ENCODE measurements at regions not wholly inside any gene's neighbourhood (a gene's known extent, or its start where the extent isn't known, plus 50 kb on each side); places are given as distances from the start of the nearest gene placed in this dataset.

GRCh38 chr12:19627719-19628118 lies 188.4 kb downstream of the AEBP2 start:
- no peak overlapping the region for H3K27ac ChIP-seq (ENCODE audit: low read length)
- H3K9me3 ChIP-seq (ENCODE audit: control insufficient read depth in 1 of 2, low read length in 2 of 2): no peaks in the 10 kb centered on the region
- H3K4me1 ChIP-seq (ENCODE audit: control insufficient read depth in 1 of 2, insufficient read depth in 2 of 2, low read length in 2 of 2): no peaks in the 10 kb centered on the region
- H3K4me3 ChIP-seq (ENCODE audit: low read depth in 1 of 2, low read length in 2 of 2): no peak overlapping the region
- no peaks in the 10 kb centered on the region for H3K27me3 ChIP-seq (ENCODE audit: low read depth, low read length)
- H3K36me3 ChIP-seq (ENCODE audit: control insufficient read depth in 1 of 2, insufficient read depth in 2 of 2, low read length in 2 of 2): no peaks in the 10 kb centered on the region

- no peaks in the 10 kb centered on the region for H3K9me3 ChIP-seq (ENCODE audit: control insufficient read depth in 1 of 2, low read length in 2 of 2)
- H3K27me3 ChIP-seq (ENCODE audit: low read depth, low read length): no peaks in the 10 kb centered on the region
- no peak overlapping the region for H3K27ac ChIP-seq (ENCODE audit: low read length)
- no peaks in the 10 kb centered on the region for H3K4me1 ChIP-seq (ENCODE audit: control insufficient read depth in 1 of 2, insufficient read depth in 2 of 2, low read length in 2 of 2)
- no peak overlapping the region for H3K4me3 ChIP-seq (ENCODE audit: low read depth in 1 of 2, low read length in 2 of 2)
- H3K36me3 ChIP-seq (ENCODE audit: control insufficient read depth in 1 of 2, insufficient read depth in 2 of 2, low read length in 2 of 2): no peaks in the 10 kb centered on the region
Observed at GRCh38 chr12:19630536-19630935, 191.2 kb downstream of the AEBP2 start.

- H3K9me3 ChIP-seq (ENCODE audit: control insufficient read depth in 1 of 2, low read length in 2 of 2): no peaks in the 10 kb centered on the region
- H3K36me3 ChIP-seq (ENCODE audit: control insufficient read depth in 1 of 2, insufficient read depth in 2 of 2, low read length in 2 of 2): no peaks in the 10 kb centered on the region
- no peaks in the 10 kb centered on the region for H3K27me3 ChIP-seq (ENCODE audit: low read depth, low read length)
- no peak overlapping the region for H3K27ac ChIP-seq (ENCODE audit: low read length)
- no peak overlapping the region for H3K4me3 ChIP-seq (ENCODE audit: low read depth in 1 of 2, low read length in 2 of 2)
- H3K4me1 ChIP-seq (ENCODE audit: control insufficient read depth in 1 of 2, insufficient read depth in 2 of 2, low read length in 2 of 2): no peaks in the 10 kb centered on the region
Observed at GRCh38 chr12:19633194-19633593, 193.9 kb downstream of the AEBP2 start.

- no peak overlapping the region for H3K27ac ChIP-seq (ENCODE audit: low read length)
Observed at GRCh38 chr12:19633641-19634040, 194.3 kb downstream of the AEBP2 start.

GRCh38 chr12:19639781-19640415 lies 200.6 kb downstream of the AEBP2 start:
- Histone ChIP-seq H3K9me3 (ENCODE audit: control insufficient read depth in 1 of 2, low read length in 2 of 2) (no peaks in the 10 kb centered on the region), H3K27me3 (ENCODE audit: low read depth, low read length) (no peaks in the 10 kb centered on the region), H3K27ac (ENCODE audit: low read length) (no peak overlapping the region), H3K4me3 (ENCODE audit: low read depth in 1 of 2, low read length in 2 of 2) (no peak overlapping the region), H3K36me3 (ENCODE audit: control insufficient read depth in 1 of 2, insufficient read depth in 2 of 2, low read length in 2 of 2) (no peaks in the 10 kb centered on the region), H3K4me1 (ENCODE audit: control insufficient read depth in 1 of 2, insufficient read depth in 2 of 2, low read length in 2 of 2) (no peaks in the 10 kb centered on the region)

More at GRCh38 chr12:19633641-19634040, 194.3 kb downstream of the AEBP2 start:
- Histone ChIP-seq H3K27me3 (ENCODE audit: low read depth, low read length) (no peaks in the 10 kb centered on the region), H3K4me3 (ENCODE audit: low read depth in 1 of 2, low read length in 2 of 2) (no peak overlapping the region), H3K4me1 (ENCODE audit: control insufficient read depth in 1 of 2, insufficient read depth in 2 of 2, low read length in 2 of 2) (no peaks in the 10 kb centered on the region), H3K36me3 (ENCODE audit: control insufficient read depth in 1 of 2, insufficient read depth in 2 of 2, low read length in 2 of 2) (no peaks in the 10 kb centered on the region), H3K9me3 (ENCODE audit: control insufficient read depth in 1 of 2, low read length in 2 of 2) (no peaks in the 10 kb centered on the region)

- Histone ChIP-seq H3K9me3 (ENCODE audit: control insufficient read depth in 1 of 2, low read length in 2 of 2) (no peaks in the 10 kb centered on the region), H3K4me1 (ENCODE audit: control insufficient read depth in 1 of 2, insufficient read depth in 2 of 2, low read length in 2 of 2) (no peaks in the 10 kb centered on the region), H3K27ac (ENCODE audit: low read length) (no peak overlapping the region), H3K27me3 (ENCODE audit: low read depth, low read length) (no peaks in the 10 kb centered on the region), H3K4me3 (ENCODE audit: low read depth in 1 of 2, low read length in 2 of 2) (no peak overlapping the region), H3K36me3 (ENCODE audit: control insufficient read depth in 1 of 2, insufficient read depth in 2 of 2, low read length in 2 of 2) (no peaks in the 10 kb centered on the region)
Observed at GRCh38 chr12:19641235-19642080, 202.2 kb downstream of the AEBP2 start.

- H3K9me3 ChIP-seq (ENCODE audit: control insufficient read depth in 1 of 2, low read length in 2 of 2): no peaks in the 10 kb centered on the region
- H3K36me3 ChIP-seq (ENCODE audit: control insufficient read depth in 1 of 2, insufficient read depth in 2 of 2, low read length in 2 of 2): no peaks in the 10 kb centered on the region
- no peaks in the 10 kb centered on the region for H3K4me1 ChIP-seq (ENCODE audit: control insufficient read depth in 1 of 2, insufficient read depth in 2 of 2, low read length in 2 of 2)
- H3K27ac ChIP-seq (ENCODE audit: low read length): no peak overlapping the region
- H3K4me3 ChIP-seq (ENCODE audit: low read depth in 1 of 2, low read length in 2 of 2): no peak overlapping the region
- no peaks in the 10 kb centered on the region for H3K27me3 ChIP-seq (ENCODE audit: low read depth, low read length)
Observed at GRCh38 chr12:19642345-19642744, 203.1 kb downstream of the AEBP2 start.

GRCh38 chr12:19643635-19644034 lies 204.3 kb downstream of the AEBP2 start:
- no peaks in the 10 kb centered on the region for H3K4me1 ChIP-seq (ENCODE audit: control insufficient read depth in 1 of 2, insufficient read depth in 2 of 2, low read length in 2 of 2)
- no peak overlapping the region for H3K4me3 ChIP-seq (ENCODE audit: low read depth in 1 of 2, low read length in 2 of 2)
- no peaks in the 10 kb centered on the region for H3K9me3 ChIP-seq (ENCODE audit: control insufficient read depth in 1 of 2, low read length in 2 of 2)
- H3K27me3 ChIP-seq (ENCODE audit: low read depth, low read length): no peaks in the 10 kb centered on the region
- no peaks in the 10 kb centered on the region for H3K36me3 ChIP-seq (ENCODE audit: control insufficient read depth in 1 of 2, insufficient read depth in 2 of 2, low read length in 2 of 2)
- no peak overlapping the region for H3K27ac ChIP-seq (ENCODE audit: low read length)

GRCh38 chr12:19644571-19644970 lies 205.3 kb downstream of the AEBP2 start:
- H3K9me3 ChIP-seq (ENCODE audit: control insufficient read depth in 1 of 2, low read length in 2 of 2): no peaks in the 10 kb centered on the region
- H3K27ac ChIP-seq (ENCODE audit: low read length): no peak overlapping the region
- no peaks in the 10 kb centered on the region for H3K4me1 ChIP-seq (ENCODE audit: control insufficient read depth in 1 of 2, insufficient read depth in 2 of 2, low read length in 2 of 2)
- no peak overlapping the region for H3K4me3 ChIP-seq (ENCODE audit: low read depth in 1 of 2, low read length in 2 of 2)
- H3K36me3 ChIP-seq (ENCODE audit: control insufficient read depth in 1 of 2, insufficient read depth in 2 of 2, low read length in 2 of 2): no peaks in the 10 kb centered on the region
- no peaks in the 10 kb centered on the region for H3K27me3 ChIP-seq (ENCODE audit: low read depth, low read length)

GRCh38 chr12:19645823-19646222 lies 206.5 kb downstream of the AEBP2 start:
- H3K36me3 ChIP-seq (ENCODE audit: control insufficient read depth in 1 of 2, insufficient read depth in 2 of 2, low read length in 2 of 2): no peaks in the 10 kb centered on the region
- H3K9me3 ChIP-seq (ENCODE audit: control insufficient read depth in 1 of 2, low read length in 2 of 2): no peaks in the 10 kb centered on the region
- no peaks in the 10 kb centered on the region for H3K27me3 ChIP-seq (ENCODE audit: low read depth, low read length)
- no peak overlapping the region for H3K27ac ChIP-seq (ENCODE audit: low read length)
- no peaks in the 10 kb centered on the region for H3K4me1 ChIP-seq (ENCODE audit: control insufficient read depth in 1 of 2, insufficient read depth in 2 of 2, low read length in 2 of 2)
- H3K4me3 ChIP-seq (ENCODE audit: low read depth in 1 of 2, low read length in 2 of 2): no peak overlapping the region

- no peak overlapping the region for H3K27ac ChIP-seq (ENCODE audit: low read length)
- no peak overlapping the region for H3K4me3 ChIP-seq (ENCODE audit: low read depth in 1 of 2, low read length in 2 of 2)
- no peaks in the 10 kb centered on the region for H3K4me1 ChIP-seq (ENCODE audit: control insufficient read depth in 1 of 2, insufficient read depth in 2 of 2, low read length in 2 of 2)
- no peaks in the 10 kb centered on the region for H3K27me3 ChIP-seq (ENCODE audit: low read depth, low read length)
- H3K36me3 ChIP-seq (ENCODE audit: control insufficient read depth in 1 of 2, insufficient read depth in 2 of 2, low read length in 2 of 2): no peaks in the 10 kb centered on the region
- no peaks in the 10 kb centered on the region for H3K9me3 ChIP-seq (ENCODE audit: control insufficient read depth in 1 of 2, low read length in 2 of 2)
Observed at GRCh38 chr12:19646599-19646998, 207.3 kb downstream of the AEBP2 start.

Measured in muscle layer of duodenum (tissue), 2 donors.